ENCODE measurements at regions not wholly inside any gene's neighbourhood (a gene's known extent, or its start where the extent isn't known, plus 50 kb on each side); places are given as distances from the start of the nearest gene placed in this dataset.
A peak's percentile ranks its signal among the peaks of the same experiment; 100 is the strongest.
"Not testable (repeated sequence)": the region's sequence is repeated elsewhere in the genome, so short reads cannot be mapped to it uniquely, and the experiment has no call there.

DNA sequence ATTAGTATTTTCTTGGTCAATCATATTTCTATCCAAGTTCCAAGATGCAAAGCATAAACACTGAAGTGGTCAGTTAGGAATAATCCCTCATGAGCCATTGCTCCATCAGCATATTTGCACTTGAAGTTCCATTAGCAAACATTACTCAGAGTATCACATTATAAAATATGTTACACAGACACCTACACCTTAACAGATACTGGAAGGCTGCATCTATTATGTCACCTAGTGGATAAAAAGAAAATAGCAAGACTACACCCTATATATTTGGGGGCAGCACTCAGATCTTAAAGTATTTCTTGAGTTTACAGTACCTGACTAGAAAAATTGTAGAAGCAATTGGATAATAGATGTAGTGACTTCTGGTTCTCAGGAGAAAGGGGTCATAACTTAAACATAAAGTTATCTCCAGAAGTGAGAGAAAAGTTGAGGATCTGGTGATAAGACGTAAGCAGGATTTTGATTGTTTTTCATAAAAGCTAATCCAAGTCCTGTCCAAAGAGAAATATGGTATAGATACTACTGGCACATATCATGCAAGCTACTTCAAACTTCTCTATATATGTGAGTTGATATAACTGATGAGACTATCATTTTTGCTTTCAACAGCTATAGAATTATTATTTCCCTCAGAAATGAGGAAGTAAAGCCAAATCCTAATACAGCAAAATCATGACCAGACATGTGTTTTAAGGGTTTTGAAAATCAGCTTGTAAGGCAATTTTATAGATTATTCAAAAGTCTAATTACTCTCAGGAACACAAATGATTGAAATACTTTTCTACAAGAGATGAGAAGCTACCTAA is 422.2 kb downstream of the GBE1 start:
- Histone ChIP-seq H3K9me3 (ENCODE audit: low read length) (no peaks in the 10 kb centered on the region), H3K4me1 (ENCODE audit: insufficient read depth, low read length, poor library complexity, severe bottlenecking) (no peaks in the 10 kb centered on the region), H2AFZ (ENCODE audit: low read length) (no peak overlapping the region), H3K36me3 (ENCODE audit: insufficient read depth, low read length) (no peaks in the 10 kb centered on the region), H3K4me2 (ENCODE audit: low read length) (no peak overlapping the region), H3K9me2 (ENCODE audit: insufficient read depth, low read length) (no peaks in the 10 kb centered on the region), H3K4me3 (ENCODE audit: low read depth, low read length, poor library complexity, severe bottlenecking) (no peak overlapping the region), H3K27ac (ENCODE audit: low read depth, low read length, poor library complexity, severe bottlenecking) (no peak overlapping the region), H3K79me2 (ENCODE audit: insufficient read depth, low read depth, low read length) (no peaks in the 10 kb centered on the region), H4K20me1 (ENCODE audit: insufficient read depth, low read length) (no peaks in the 10 kb centered on the region)
- TF ChIP-seq, protein P1, sequence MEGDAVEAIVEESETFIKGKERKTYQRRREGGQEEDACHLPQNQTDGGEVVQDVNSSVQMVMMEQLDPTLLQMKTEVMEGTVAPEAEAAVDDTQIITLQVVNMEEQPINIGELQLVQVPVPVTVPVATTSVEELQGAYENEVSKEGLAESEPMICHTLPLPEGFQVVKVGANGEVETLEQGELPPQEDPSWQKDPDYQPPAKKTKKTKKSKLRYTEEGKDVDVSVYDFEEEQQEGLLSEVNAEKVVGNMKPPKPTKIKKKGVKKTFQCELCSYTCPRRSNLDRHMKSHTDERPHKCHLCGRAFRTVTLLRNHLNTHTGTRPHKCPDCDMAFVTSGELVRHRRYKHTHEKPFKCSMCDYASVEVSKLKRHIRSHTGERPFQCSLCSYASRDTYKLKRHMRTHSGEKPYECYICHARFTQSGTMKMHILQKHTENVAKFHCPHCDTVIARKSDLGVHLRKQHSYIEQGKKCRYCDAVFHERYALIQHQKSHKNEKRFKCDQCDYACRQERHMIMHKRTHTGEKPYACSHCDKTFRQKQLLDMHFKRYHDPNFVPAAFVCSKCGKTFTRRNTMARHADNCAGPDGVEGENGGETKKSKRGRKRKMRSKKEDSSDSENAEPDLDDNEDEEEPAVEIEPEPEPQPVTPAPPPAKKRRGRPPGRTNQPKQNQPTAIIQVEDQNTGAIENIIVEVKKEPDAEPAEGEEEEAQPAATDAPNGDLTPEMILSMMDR (conservative IDR thresholded peaks at IDR 0.05; ENCODE audit: low read length) = peak; percentile 79
- no peak for TF ChIP-seq EZH2phosphoT487 (IDR thresholded peaks at IDR 0.05; ENCODE audit: borderline replicate concordance, low read depth, low read length)
- peak; percentile 13 for DNase-seq (ENCODE audit: low spot score)
- ChIA-PET CTCF (ENCODE audit: unreplicated experiment) (no interaction called here), POLR2A (interaction anchor here (0.9 kb wide), 1 partner anchor 81 kb away, joined by 4 read pairs; no protein-coding TSS in a partner anchor)
- intact Hi-C loops (cut with micrococcal nuclease; ENCODE audit: unreplicated experiment) = no loop called here
- no TSS peak for BruUV-seq (replicated peaks)

DNA sequence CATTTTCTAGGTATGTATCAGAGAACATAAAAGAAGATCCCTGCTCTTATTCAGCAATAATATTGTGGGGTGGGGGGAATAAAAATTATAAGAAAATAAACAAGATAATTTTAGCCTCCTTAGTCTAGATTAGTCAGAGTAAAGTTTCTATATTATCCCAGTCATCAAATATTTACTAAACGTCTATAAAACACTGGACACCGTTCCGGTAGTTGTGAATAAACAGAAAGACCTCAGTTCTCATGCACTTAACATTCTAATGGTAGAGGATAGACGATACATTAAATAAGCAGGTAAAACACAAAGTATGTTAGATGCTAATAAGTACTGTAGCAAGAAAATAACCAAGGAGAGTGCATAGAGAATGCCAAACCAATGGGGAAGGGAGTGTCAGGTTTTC is 425.0 kb downstream of the GBE1 start:
- Histone ChIP-seq H3K9me3 (ENCODE audit: low read length) (no peaks in the 10 kb centered on the region), H3K4me2 (ENCODE audit: low read length) (no peak overlapping the region)

DNA sequence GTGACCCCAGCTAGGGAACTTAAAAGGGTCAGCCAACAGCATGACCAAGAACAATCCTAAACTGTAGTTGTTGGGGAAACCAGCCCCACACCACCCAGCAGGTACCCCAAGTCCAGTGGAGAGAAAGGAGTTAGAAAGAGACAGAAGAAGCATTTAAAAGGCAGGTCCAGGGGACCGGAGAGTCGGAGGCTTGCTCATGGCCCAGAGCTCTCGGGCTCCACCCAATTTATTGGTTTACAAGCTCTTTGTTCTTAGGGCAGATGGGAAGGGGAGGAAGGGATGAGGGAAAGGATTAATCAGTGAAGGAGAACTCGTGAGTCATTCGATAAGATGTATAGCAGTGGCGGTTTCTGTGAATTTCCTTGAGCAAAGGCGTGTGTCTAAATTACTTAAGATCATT is 431.6 kb downstream of the GBE1 start:
- H3K9me3 ChIP-seq (ENCODE audit: low read length); H4K20me1 ChIP-seq (ENCODE audit: insufficient read depth, low read length); BruUV-seq (replicated peaks); DNase-seq (ENCODE audit: low spot score); H3K9me2 ChIP-seq (ENCODE audit: insufficient read depth, low read length); H2AFZ ChIP-seq (ENCODE audit: low read length); H3K4me3 ChIP-seq (ENCODE audit: low read depth, low read length, poor library complexity, severe bottlenecking); H3K4me2 ChIP-seq (ENCODE audit: low read length); H3K36me3 ChIP-seq (ENCODE audit: insufficient read depth, low read length); H3K27ac ChIP-seq (ENCODE audit: low read depth, low read length, poor library complexity, severe bottlenecking); H3K4me1 ChIP-seq (ENCODE audit: insufficient read depth, low read length, poor library complexity, severe bottlenecking); intact Hi-C loops (cut with micrococcal nuclease; ENCODE audit: unreplicated experiment); CTCF ChIA-PET (ENCODE audit: unreplicated experiment); H3K79me2 ChIP-seq (ENCODE audit: insufficient read depth, low read depth, low read length): not testable (repeated sequence)
- POLR2A ChIA-PET = interaction anchor here (0.6 kb wide), 1 partner anchor 1280 kb away, joined by 3 read pairs; no protein-coding TSS in a partner anchor

More for the DNA sequence above, 425.0 kb downstream of the GBE1 start:
- ChIA-PET CTCF (ENCODE audit: unreplicated experiment) (no interaction called here), POLR2A (no interaction called here)
- TF ChIP-seq EZH2phosphoT487 (IDR thresholded peaks at IDR 0.05; ENCODE audit: borderline replicate concordance, low read depth, low read length) = no peak
- TF ChIP-seq, protein P1 (conservative IDR thresholded peaks at IDR 0.05; ENCODE audit: low read length) = no peak
- H3K27ac ChIP-seq (ENCODE audit: low read depth, low read length, poor library complexity, severe bottlenecking) = no peak overlapping the region
- no TSS peak for BruUV-seq (replicated peaks)
- intact Hi-C loops (cut with micrococcal nuclease; ENCODE audit: unreplicated experiment) = no loop called here
- no peak for DNase-seq (ENCODE audit: low spot score)
- H3K4me3 ChIP-seq (ENCODE audit: low read depth, low read length, poor library complexity, severe bottlenecking) = no peak overlapping the region
- no peaks in the 10 kb centered on the region for H3K4me1 ChIP-seq (ENCODE audit: insufficient read depth, low read length, poor library complexity, severe bottlenecking)
- no peaks in the 10 kb centered on the region for H3K36me3 ChIP-seq (ENCODE audit: insufficient read depth, low read length)
- no peaks in the 10 kb centered on the region for H3K9me2 ChIP-seq (ENCODE audit: insufficient read depth, low read length)
- no peaks in the 10 kb centered on the region for H3K79me2 ChIP-seq (ENCODE audit: insufficient read depth, low read depth, low read length)
- H4K20me1 ChIP-seq (ENCODE audit: insufficient read depth, low read length) = no peaks in the 10 kb centered on the region
- H2AFZ ChIP-seq (ENCODE audit: low read length) = no peak overlapping the region
